K562 (cell line): ENCODE measurements at regions not wholly inside any gene's neighbourhood (a gene's known extent, or its start where the extent isn't known, plus 50 kb on each side); places are given as distances from the start of the nearest gene placed in this dataset.

ENCODE experiments used
- ATAC-seq: fragments of 200-7000 bp; cut with Tn5 transposase; 3 replicates; pipeline ENCODE4 v1.9.1; 2020; ENCODE audit warnings: moderate library complexity
- BruUV-seq: library from RNA; stranded (reverse); fragments of 400-500 nt; replicated peaks from 2 replicates; lab custom pipeline; 2021; lab: Mats Ljungman, UMichigan
- CTCF ChIA-PET: fragments of 300-600 bp; formaldehyde crosslinking; extraction: SDS; loops from one replicate; lab custom pipeline; 2021; ENCODE audit warnings: low intra/inter-chr PET ratio; lab: Yijun Ruan, JAX
- POLR2A ChIA-PET: fragments of 300-600, 350-650 bp; sonication (Branson Sonifier 250); formaldehyde crosslinking; extraction: SDS; loops from one replicate; lab custom pipeline; 2021; ENCODE audit warnings: antibody characterized with exemption, inconsistent platforms; lab: Yijun Ruan, JAX
- DNase-seq, 4 experiments: peaks; one replicate each; pipeline versions ENCODE4 v3.0.0 to v3.0.0-alpha.2; 2011 to 2018; ENCODE audit warnings: low spot score in 3 of 4, mixed read lengths in 3 of 4; ENCODE audit errors: extremely low read depth in 1 of 4
- FAIRE-seq: peaks from 2 replicates; lab custom pipeline; 2011; peaks lifted over from hg19 to GRCh38; lab: Jason Lieb, UNC
- H2AFZ ChIP-seq: 2 replicates; pipeline ENCODE4 v1.6.0; 2011; ENCODE audit warnings: low read depth, low read length, control low read depth, inconsistent platforms
- H3K27ac ChIP-seq: fragments of 200-600 bp; 3 replicates; pipeline ENCODE4 v1.8.0; 2011; ENCODE audit warnings: low read depth, mild to moderate bottlenecking, control low read depth, inconsistent platforms, low read length, moderate library complexity, mixed read lengths; ENCODE audit errors: extremely low read depth
- H3K27me3 ChIP-seq, 2 experiments: fragments of 300-600 bp in 1 of 2; 2 replicates in 1 of 2; 3 replicates in 1 of 2; pipeline versions ENCODE4 v1.6.0 to v1.8.0; 2011; ENCODE audit warnings: inconsistent platforms in 2 of 2, low read length in 2 of 2, mild to moderate bottlenecking in 1 of 2, mixed read lengths in 1 of 2, moderate library complexity in 1 of 2; ENCODE audit not compliant: control insufficient read depth in 2 of 2, insufficient read depth in 2 of 2
- H3K36me3 ChIP-seq: fragments of 300-600 bp; 3 replicates; pipeline ENCODE4 v1.8.0; 2011; ENCODE audit warnings: mild to moderate bottlenecking, low read length, inconsistent platforms; ENCODE audit not compliant: control insufficient read depth, insufficient read depth
- H3K4me1 ChIP-seq, 2 experiments: fragments of 200-600 bp in 1 of 2; replicated peaks in 1 of 2; 2 replicates in 1 of 2; 3 replicates in 1 of 2; pipeline versions ENCODE4 v1.5.1 to v1.8.0; 2011; ENCODE audit warnings: inconsistent platforms in 2 of 2, low read length in 2 of 2, mild to moderate bottlenecking in 1 of 2, mixed read lengths in 1 of 2, moderate library complexity in 1 of 2; ENCODE audit not compliant: control insufficient read depth in 2 of 2, insufficient read depth in 2 of 2
- H3K4me2 ChIP-seq: 2 replicates; pipeline ENCODE4 v1.6.1; 2011; ENCODE audit warnings: low read length, control low read depth, inconsistent platforms, mixed read lengths; ENCODE audit not compliant: insufficient read depth
- H3K4me3 ChIP-seq: fragments of 200-600 bp; sonication (generic), shearing (Covaris generic); 2 replicates; pipeline ENCODE4 v1.5.1; 2016; ENCODE audit warnings: control low read depth, inconsistent platforms
- H3K79me2 ChIP-seq: fragments of 200-600 bp; 3 replicates; pipeline ENCODE4 v1.8.0; 2011; ENCODE audit warnings: low read length, inconsistent platforms; ENCODE audit not compliant: control insufficient read depth, insufficient read depth
- H3K9ac ChIP-seq, 2 experiments: 2 replicates each; pipeline versions ENCODE4 v1.6.0 to v1.6.1; 2011; ENCODE audit warnings: low read depth in 2 of 2, low read length in 2 of 2, control low read depth in 1 of 2, inconsistent platforms in 1 of 2, mild to moderate bottlenecking in 1 of 2, mixed read lengths in 1 of 2; ENCODE audit not compliant: insufficient read depth in 1 of 2
- H3K9me1 ChIP-seq: one replicate; pipeline ENCODE4 v1.6.0; 2011; ENCODE audit warnings: inconsistent platforms, mild to moderate bottlenecking, low read length, moderate library complexity; ENCODE audit not compliant: control insufficient read depth, insufficient read depth
- H3K9me3 ChIP-seq: replicated peaks from 2 replicates; pipeline ENCODE4 v1.5.1; 2011; ENCODE audit warnings: low read depth, low read length, inconsistent platforms; ENCODE audit not compliant: control insufficient read depth, insufficient read depth
- H4K20me1 ChIP-seq: replicated peaks from 2 replicates; pipeline ENCODE4 v1.6.1; 2011; ENCODE audit warnings: low read length, inconsistent platforms, mixed read lengths; ENCODE audit not compliant: control insufficient read depth, insufficient read depth
- ATF6 ChIP-seq: sonication (generic); formaldehyde crosslinking; IDR thresholded peaks from 2 replicates; pipeline ENCODE4 v1.4.0; 2020; ENCODE audit warnings: mild to moderate bottlenecking, missing genetic modification reagents
- CCAR2 ChIP-seq: fragments of 200-400 bp; formaldehyde crosslinking; IDR thresholded peaks from 2 replicates; pipeline ENCODE4 v1.6.1; 2017; ENCODE audit warnings: mild to moderate bottlenecking, low read depth, low read length
- DMBX1 ChIP-seq: fragments of 250-450 bp; sonication (Bioruptor Pico); IDR thresholded peaks from 2 replicates; pipeline ENCODE4 v1.8.0; 2022; ENCODE audit warnings: inconsistent platforms, mild to moderate bottlenecking, moderate library complexity, borderline replicate concordance
- ETS1 ChIP-seq: conservative IDR thresholded peaks from 2 replicates; pipeline ENCODE4 v1.6.1; 2011; ENCODE audit warnings: low read depth, mild to moderate bottlenecking, low read length; ENCODE audit not compliant: control insufficient read depth
- FOXJ3 ChIP-seq: sonication (generic); formaldehyde crosslinking; IDR thresholded peaks from 2 replicates; pipeline ENCODE4 v1.4.0; 2020; ENCODE audit warnings: mild to moderate bottlenecking, missing genetic modification reagents
- HIVEP1 ChIP-seq: fragments of 250-450 bp; sonication (Bioruptor Pico); IDR thresholded peaks from 2 replicates; pipeline ENCODE4 v1.4.0; 2020; ENCODE audit warnings: mild to moderate bottlenecking
- HNRNPH1 ChIP-seq: fragments of 200-400 bp; formaldehyde crosslinking; optimal IDR thresholded peaks from 2 replicates; pipeline ENCODE3; 2017; ENCODE audit warnings: low read depth, mild to moderate bottlenecking, low read length, moderate library complexity
- NCOA6 ChIP-seq: fragments of 450-650 bp; IDR thresholded peaks from 2 replicates; pipeline ENCODE4 v1.6.1; 2017; ENCODE audit warnings: mild to moderate bottlenecking
- NCOR1 ChIP-seq: fragments of 450-650 bp; IDR thresholded peaks from 2 replicates; pipeline ENCODE4 v1.6.1; 2016; ENCODE audit warnings: mild to moderate bottlenecking, moderate library complexity
- NRF1 ChIP-seq, 2 experiments: fragments of 450-650 bp; IDR thresholded peaks in 1 of 2; conservative IDR thresholded peaks in 1 of 2; 2 replicates each; pipeline ENCODE4 v1.6.1; 2014; ENCODE audit warnings: mild to moderate bottlenecking in 2 of 2
- TCF15 ChIP-seq: fragments of 250-450 bp; sonication (Bioruptor Pico); IDR thresholded peaks from 2 replicates; pipeline ENCODE4 v1.8.0; 2022; ENCODE audit warnings: moderate library complexity, mild to moderate bottlenecking, inconsistent platforms
- TFAM ChIP-seq: fragments of 250-450 bp; sonication (Bioruptor Pico); conservative IDR thresholded peaks from 2 replicates; pipeline ENCODE4 v1.5.0; 2021; ENCODE audit warnings: mild to moderate bottlenecking, moderate library complexity
- USF1 ChIP-seq: sonication (generic); formaldehyde crosslinking; IDR thresholded peaks from 2 replicates; pipeline ENCODE4 v1.9.0; 2022; ENCODE audit warnings: mild to moderate bottlenecking, missing genetic modification reagents
- ZFP1 ChIP-seq: fragments of 450-650 bp; formaldehyde crosslinking; IDR thresholded peaks from 2 replicates; pipeline ENCODE4 v1.4.0; 2020; ENCODE audit warnings: mild to moderate bottlenecking, mixed read lengths
- ZNF3 ChIP-seq: fragments of 250-450 bp; sonication (Bioruptor Pico); IDR thresholded peaks from 2 replicates; pipeline ENCODE4 v1.5.0; 2021; ENCODE audit warnings: mild to moderate bottlenecking, moderate library complexity
- ZNF347 ChIP-seq: fragments of 450-650 bp; formaldehyde crosslinking; IDR thresholded peaks from 2 replicates; pipeline ENCODE4 v1.4.0; 2020; ENCODE audit warnings: low read depth, mild to moderate bottlenecking, moderate library complexity
- ZNF551 ChIP-seq: fragments of 250-450 bp; sonication (Bioruptor Pico); IDR thresholded peaks from 2 replicates; pipeline ENCODE4 v1.5.0; 2021; ENCODE audit warnings: mild to moderate bottlenecking, moderate library complexity
- ZNF586 ChIP-seq: fragments of 450-650 bp; formaldehyde crosslinking; conservative IDR thresholded peaks from 2 replicates; pipeline ENCODE4 v1.4.0; 2020; ENCODE audit warnings: mild to moderate bottlenecking, moderate library complexity
- ZNF695 ChIP-seq: fragments of 450-650 bp; formaldehyde crosslinking; IDR thresholded peaks from 2 replicates; pipeline ENCODE4 v1.4.0; 2020; ENCODE audit warnings: mild to moderate bottlenecking, moderate library complexity
- WGBS: fragments of 100-300 bp; shearing (Covaris generic); methylation state at CpG from one replicate; pipeline ENCODE4 v1.1.6; 2016; ENCODE audit warnings: low coverage, mixed read lengths; ENCODE audit not compliant: insufficient coverage; ENCODE audit errors: missing lambda C conversion rate; 5-methylcytosine and 5-hydroxymethylcytosine counted together
- in situ Hi-C: fragments of 300-500 bp; cut with MboI; formaldehyde crosslinking; loops from 4 replicates; pipeline ENCODE4 v1.15.0; 2018; ENCODE audit warnings: inconsistent platforms, mixed read lengths
- intact Hi-C: fragments of 100-400 bp; cut with micrococcal nuclease; formaldehyde crosslinking; loops from 2 replicates; pipeline ENCODE4 v1.14.2; 2022

GRCh38 chr15:96184297-96184696 lies 146.2 kb upstream of the NR2F2 start:
- no peak overlapping the region for H3K27ac ChIP-seq
- in situ Hi-C loops = no loop called here
- TF ChIP-seq ETS1 = no peak
- no peak for TF ChIP-seq ZNF586 (CRISPR knock-in tag)
- TF ChIP-seq TCF15 = no peak
- no peak for TF ChIP-seq ZNF347 (CRISPR knock-in tag)
- no peak for TF ChIP-seq USF1 (CRISPR knock-in tag)
- TF ChIP-seq ATF6 (CRISPR knock-in tag) = no peak
- no peak for TF ChIP-seq HIVEP1 (CRISPR knock-in tag)
- no peak for TF ChIP-seq DMBX1 (CRISPR knock-in tag)
- TF ChIP-seq NRF1 (conservative IDR thresholded peaks at IDR 0.05 in 1 of 2, IDR thresholded peaks at IDR 0.05 in 1 of 2) = no peak
- TF ChIP-seq NCOR1 = no peak
- no peak for TF ChIP-seq TFAM (CRISPR knock-in tag)
- no peak for TF ChIP-seq ZNF695 (CRISPR knock-in tag)
- TF ChIP-seq NCOA6 = no peak
- no peak for TF ChIP-seq ZNF3 (CRISPR knock-in tag)
- no peak for TF ChIP-seq HNRNPH1
- TF ChIP-seq CCAR2 = no peak
- TF ChIP-seq FOXJ3 (CRISPR knock-in tag) = no peak
- no peak for TF ChIP-seq ZNF551 (CRISPR knock-in tag)
- no peak for TF ChIP-seq ZFP1
- no peak overlapping the region for H3K9ac ChIP-seq
- 82% methylated on average over 2 of the region's 2 CpGs for WGBS
- H2AFZ ChIP-seq = no peak overlapping the region
- POLR2A ChIA-PET = interaction anchor here (0.7 kb wide), 1 partner anchor 1379 kb away, joined by 3 read pairs; no protein-coding TSS in a partner anchor
- no peaks in the 10 kb centered on the region for H4K20me1 ChIP-seq
- no peaks in the 10 kb centered on the region; the same call in 2 of the 3 replicates for H3K36me3 ChIP-seq
- H3K27me3 ChIP-seq = no peaks in the 10 kb centered on the region
- no peak overlapping the region for H3K4me3 ChIP-seq
- H3K4me1 ChIP-seq = peaks cover 5 to 8% of the 10 kb centered on the region in 2 experiments; a peak in 3 of 5 replicates
- no peaks in the 10 kb centered on the region for H3K79me2 ChIP-seq
- CTCF ChIA-PET = no interaction called here
- DNase-seq (no peak), ATAC-seq (no peak), FAIRE-seq (no peak)
- H3K4me2 ChIP-seq = no peak overlapping the region
- H3K9me3 ChIP-seq = no peaks in the 10 kb centered on the region
- no peaks in the 10 kb centered on the region for H3K9me1 ChIP-seq
- intact Hi-C loops = no loop called here
- no TSS peak for BruUV-seq
